Keratinocyte (primary cell): ENCODE measurements at regions not wholly inside any gene's neighbourhood (a gene's known extent, or its start where the extent isn't known, plus 50 kb on each side); places are given as distances from the start of the nearest gene placed in this dataset.

Source experiments
- DNase-seq: peaks from one replicate; pipeline ENCODE4 v3.0.0-alpha.2; 2011; ENCODE audit warnings: low read depth, missing footprints, low spot score
- FAIRE-seq: peaks from 2 replicates; lab custom pipeline; 2011; peaks lifted over from hg19 to GRCh38; lab: Jason Lieb, UNC
- H2AFZ ChIP-seq: 2 replicates; pipeline ENCODE4 v1.6.0; 2012; ENCODE audit warnings: low read length, control low read depth, inconsistent platforms; ENCODE audit not compliant: control insufficient read depth
- H3K27ac ChIP-seq: 2 replicates; pipeline ENCODE4 v1.5.1; 2011; ENCODE audit warnings: low read length; ENCODE audit not compliant: control insufficient read depth, insufficient read depth
- H3K27me3 ChIP-seq: 3 replicates; pipeline ENCODE4 v1.6.0; 2011; ENCODE audit warnings: low read length; ENCODE audit not compliant: control insufficient read depth, insufficient read depth; ENCODE audit errors: extremely low read depth
- H3K36me3 ChIP-seq, 2 experiments: 2 replicates in 1 of 2; 3 replicates in 1 of 2; pipeline ENCODE4 v1.5.1; 2011; ENCODE audit warnings: low read length in 2 of 2, mild to moderate bottlenecking in 1 of 2; ENCODE audit not compliant: control insufficient read depth in 2 of 2, insufficient read depth in 2 of 2; ENCODE audit errors: extremely low read depth in 1 of 2
- H3K4me1 ChIP-seq: 3 replicates; pipeline ENCODE4 v1.5.1; 2011; ENCODE audit warnings: low read length; ENCODE audit not compliant: control insufficient read depth, insufficient read depth; ENCODE audit errors: extremely low read depth
- H3K4me2 ChIP-seq: 3 replicates; pipeline ENCODE4 v1.6.0; 2011; ENCODE audit warnings: low read depth, low read length; ENCODE audit not compliant: control insufficient read depth, insufficient read depth; ENCODE audit errors: extremely low read depth
- H3K4me3 ChIP-seq, 3 experiments: fragments of 200-600 bp in 1 of 3; sonication (generic) in 1 of 3; 2 replicates in 2 of 3; 3 replicates in 1 of 3; pipeline ENCODE4 v1.5.1; 2011 to 2016; ENCODE audit warnings: low read length in 3 of 3, mild to moderate bottlenecking in 3 of 3, control low read depth in 2 of 3, inconsistent platforms in 1 of 3, low read depth in 1 of 3, mixed read lengths in 1 of 3, mixed run types in 1 of 3, moderate library complexity in 1 of 3; ENCODE audit not compliant: control insufficient read depth in 2 of 3, insufficient read depth in 2 of 3; ENCODE audit errors: extremely low read depth in 1 of 3
- H3K79me2 ChIP-seq: 2 replicates; pipeline ENCODE4 v1.6.0; 2012; ENCODE audit warnings: low read length; ENCODE audit not compliant: control insufficient read depth, insufficient read depth
- H3K9ac ChIP-seq: 3 replicates; pipeline ENCODE4 v1.6.0; 2011; ENCODE audit warnings: low read length; ENCODE audit not compliant: control insufficient read depth, insufficient read depth; ENCODE audit errors: extremely low read depth
- H3K9me1 ChIP-seq: 3 replicates; pipeline ENCODE4 v1.6.0; 2011; ENCODE audit warnings: low read length; ENCODE audit not compliant: control insufficient read depth, insufficient read depth; ENCODE audit errors: extremely low read depth
- H3K9me3 ChIP-seq: 2 replicates; pipeline ENCODE4 v1.5.1; 2012; ENCODE audit warnings: low read depth, low read length; ENCODE audit not compliant: control insufficient read depth
- H4K20me1 ChIP-seq: 3 replicates; pipeline ENCODE4 v1.6.0; 2011; ENCODE audit warnings: low read length; ENCODE audit not compliant: control insufficient read depth, insufficient read depth; ENCODE audit errors: extremely low read depth
- CTCF ChIP-seq, 3 experiments: IDR thresholded peaks in 1 of 3; conservative IDR thresholded peaks in 1 of 3; optimal IDR thresholded peaks in 1 of 3; 2 replicates in 2 of 3; 3 replicates in 1 of 3; pipeline versions ENCODE3 to v1.5.1; 2011; ENCODE audit warnings: low read length in 3 of 3, mild to moderate bottlenecking in 3 of 3, moderate library complexity in 2 of 3, control low read depth in 1 of 3, inconsistent platforms in 1 of 3; ENCODE audit not compliant: insufficient read depth in 2 of 3; ENCODE audit errors: extremely low read depth in 1 of 3
- EZH2 ChIP-seq: IDR thresholded peaks from one replicate; pipeline ENCODE4 v1.6.1; 2012; ENCODE audit warnings: inconsistent platforms, mild to moderate bottlenecking, low read length, moderate library complexity
- dilution Hi-C: fragments of 300-500 bp; cut with MboI; formaldehyde crosslinking; loops from one replicate; pipeline ENCODE4 v1.7.0; 2020; ENCODE audit warnings: low sequenced_read_pairs; ENCODE audit not compliant: extremely low pct_ligation_motif_present

GRCh38 chr13:90027409-90027808, 1320.1 kb upstream of the MIR17HG start:
- FAIRE-seq (no peak), DNase-seq (no peak)
- no peak overlapping the region for H3K4me2 ChIP-seq
- H3K27ac ChIP-seq, result no peak overlapping the region
- H4K20me1 ChIP-seq, result no peaks in the 10 kb centered on the region
- no peaks in the 10 kb centered on the region for H3K79me2 ChIP-seq
- H3K27me3 ChIP-seq, result no peaks in the 10 kb centered on the region
- no peaks in the 10 kb centered on the region for H3K9me1 ChIP-seq
- TF ChIP-seq EZH2 (no peak), CTCF (optimal IDR thresholded peaks at IDR 0.05 in 1 of 3, IDR thresholded peaks at IDR 0.05 in 1 of 3, conservative IDR thresholded peaks at IDR 0.05 in 1 of 3; ENCODE audit: extremely low read depth in 1 of 3, insufficient read depth in 2 of 3, low read length in 3 of 3) (no peak)
- no peaks in the 10 kb centered on the region for H3K9me3 ChIP-seq
- dilution Hi-C loops, result no loop called here
- H3K9ac ChIP-seq, result no peak overlapping the region
- H3K4me1 ChIP-seq, result no peaks in the 10 kb centered on the region
- no peak overlapping the region for H3K4me3 ChIP-seq
- no peak overlapping the region for H2AFZ ChIP-seq
- no peaks in the 10 kb centered on the region for H3K36me3 ChIP-seq

GRCh38 chr13:90032313-90032712, 1315.2 kb upstream of the MIR17HG start:
- no peak overlapping the region for H3K4me3 ChIP-seq
- H3K9me3 ChIP-seq, result no peaks in the 10 kb centered on the region
- no peak overlapping the region for H3K9ac ChIP-seq
- no peaks in the 10 kb centered on the region for H3K79me2 ChIP-seq
- no peaks in the 10 kb centered on the region for H3K36me3 ChIP-seq
- H4K20me1 ChIP-seq, result no peaks in the 10 kb centered on the region
- no peak for TF ChIP-seq CTCF (optimal IDR thresholded peaks at IDR 0.05 in 1 of 3, IDR thresholded peaks at IDR 0.05 in 1 of 3, conservative IDR thresholded peaks at IDR 0.05 in 1 of 3; ENCODE audit: extremely low read depth in 1 of 3, insufficient read depth in 2 of 3, low read length in 3 of 3)
- TF ChIP-seq EZH2, result no peak
- no peak for FAIRE-seq
- H3K4me1 ChIP-seq, result no peaks in the 10 kb centered on the region
- no peak overlapping the region for H3K27ac ChIP-seq
- no peaks in the 10 kb centered on the region for H3K9me1 ChIP-seq
- no peaks in the 10 kb centered on the region for H3K27me3 ChIP-seq
- no peak for DNase-seq
- dilution Hi-C loops, result no loop called here
- H2AFZ ChIP-seq, result no peak overlapping the region
- H3K4me2 ChIP-seq, result no peak overlapping the region
